Gastrocnemius medialis (tissue), 4 donors: ENCODE measurements at regions not wholly inside any gene's neighbourhood (a gene's known extent, or its start where the extent isn't known, plus 50 kb on each side); places are given as distances from the start of the nearest gene placed in this dataset.

Source experiments
- POLR2A ChIP-seq, 2 donors: fragments of 450-650 bp; IDR thresholded peaks; one replicate each; pipeline ENCODE4 v1.6.1; 2017; ENCODE audit warnings: antibody characterized with exemption in 2 of 2, mild to moderate bottlenecking in 2 of 2, moderate library complexity in 2 of 2
- TF ChIP-seq, protein P1 (sequence below), 5 experiments: fragments of 450-650 bp in 3 of 5; fragments of 200-600 bp in 2 of 5; sonication (generic) in 2 of 5; IDR thresholded peaks in 4 of 5; conservative IDR thresholded peaks in 1 of 5; 1 replicate in 4 of 5; 2 replicates in 1 of 5; pipeline ENCODE4 v1.5.1; 2016 to 2019; ENCODE audit warnings: antibody characterized with exemption in 5 of 5, mild to moderate bottlenecking in 3 of 5, moderate library complexity in 3 of 5

GRCh38 chr2:4791488-4791887, 900.7 kb upstream of the SOX11 start:
- TF ChIP-seq, protein P1, sequence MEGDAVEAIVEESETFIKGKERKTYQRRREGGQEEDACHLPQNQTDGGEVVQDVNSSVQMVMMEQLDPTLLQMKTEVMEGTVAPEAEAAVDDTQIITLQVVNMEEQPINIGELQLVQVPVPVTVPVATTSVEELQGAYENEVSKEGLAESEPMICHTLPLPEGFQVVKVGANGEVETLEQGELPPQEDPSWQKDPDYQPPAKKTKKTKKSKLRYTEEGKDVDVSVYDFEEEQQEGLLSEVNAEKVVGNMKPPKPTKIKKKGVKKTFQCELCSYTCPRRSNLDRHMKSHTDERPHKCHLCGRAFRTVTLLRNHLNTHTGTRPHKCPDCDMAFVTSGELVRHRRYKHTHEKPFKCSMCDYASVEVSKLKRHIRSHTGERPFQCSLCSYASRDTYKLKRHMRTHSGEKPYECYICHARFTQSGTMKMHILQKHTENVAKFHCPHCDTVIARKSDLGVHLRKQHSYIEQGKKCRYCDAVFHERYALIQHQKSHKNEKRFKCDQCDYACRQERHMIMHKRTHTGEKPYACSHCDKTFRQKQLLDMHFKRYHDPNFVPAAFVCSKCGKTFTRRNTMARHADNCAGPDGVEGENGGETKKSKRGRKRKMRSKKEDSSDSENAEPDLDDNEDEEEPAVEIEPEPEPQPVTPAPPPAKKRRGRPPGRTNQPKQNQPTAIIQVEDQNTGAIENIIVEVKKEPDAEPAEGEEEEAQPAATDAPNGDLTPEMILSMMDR (IDR thresholded peaks at IDR 0.05 in 4 of 5, conservative IDR thresholded peaks at IDR 0.05 in 1 of 5): no peak
- TF ChIP-seq POLR2A (IDR thresholded peaks at IDR 0.05): no peak
